Prostate gland (tissue), 2 donors: ENCODE measurements at regions not wholly inside any gene's neighbourhood (a gene's known extent, or its start where the extent isn't known, plus 50 kb on each side); places are given as distances from the start of the nearest gene placed in this dataset.

Experiments used
- DNase-seq: peaks from one replicate; pipeline ENCODE4 v3.0.0-alpha.2; 2019; ENCODE audit warnings: low spot score
- H3K27ac ChIP-seq, 2 donors: fragments of 200-600 bp; sonication (generic); 2 replicates each; pipeline ENCODE4 v1.5.1; 2017 to 2019
- H3K27me3 ChIP-seq: fragments of 200-600 bp; sonication (generic); replicated peaks from 2 replicates; pipeline ENCODE4 v1.5.1; 2019; ENCODE audit not compliant: insufficient read depth
- H3K36me3 ChIP-seq, 2 donors: fragments of 200-600 bp; sonication (generic); 1 replicate in 1 of 2; 2 replicates in 1 of 2; pipeline versions ENCODE4 v1.5.1 to v1.8.1; 2017 to 2019
- H3K4me1 ChIP-seq: fragments of 200-600 bp; sonication (generic); replicated peaks from 2 replicates; pipeline ENCODE4 v1.5.1; 2019
- H3K4me3 ChIP-seq, 2 donors: fragments of 200-600 bp; sonication (generic); 2 replicates each; pipeline ENCODE4 v1.5.1; 2017 to 2019
- H3K9me3 ChIP-seq: fragments of 200-600 bp; sonication (generic); 2 replicates; pipeline ENCODE4 v1.5.1; 2017
- CTCF ChIP-seq, 4 experiments: fragments of 200-600 bp in 2 of 4; fragments of 450-650 bp in 2 of 4; sonication (generic) in 2 of 4; IDR thresholded peaks; 1 replicate in 3 of 4; 2 replicates in 1 of 4; pipeline ENCODE4 v1.5.1; 2016 to 2019; ENCODE audit warnings: antibody characterized with exemption in 4 of 4, mild to moderate bottlenecking in 2 of 4, moderate library complexity in 2 of 4
- POLR2A ChIP-seq: fragments of 450-650 bp; IDR thresholded peaks from one replicate; pipeline ENCODE4 v1.6.1; 2016; ENCODE audit warnings: antibody characterized with exemption, mild to moderate bottlenecking
- POLR2AphosphoS5 ChIP-seq: sonication (generic); formaldehyde crosslinking; IDR thresholded peaks from one replicate; pipeline ENCODE4 v1.6.1; 2017; ENCODE audit warnings: antibody characterized with exemption
- WGBS: methylation state at CpG from one replicate; pipeline ENCODE4 v1.1.5; 2018; 5-methylcytosine and 5-hydroxymethylcytosine counted together
- intact Hi-C: fragments of 100-400 bp; cut with DNase I; formaldehyde crosslinking; loops from one replicate; pipeline ENCODE4 v1.14.2; 2022

DNA sequence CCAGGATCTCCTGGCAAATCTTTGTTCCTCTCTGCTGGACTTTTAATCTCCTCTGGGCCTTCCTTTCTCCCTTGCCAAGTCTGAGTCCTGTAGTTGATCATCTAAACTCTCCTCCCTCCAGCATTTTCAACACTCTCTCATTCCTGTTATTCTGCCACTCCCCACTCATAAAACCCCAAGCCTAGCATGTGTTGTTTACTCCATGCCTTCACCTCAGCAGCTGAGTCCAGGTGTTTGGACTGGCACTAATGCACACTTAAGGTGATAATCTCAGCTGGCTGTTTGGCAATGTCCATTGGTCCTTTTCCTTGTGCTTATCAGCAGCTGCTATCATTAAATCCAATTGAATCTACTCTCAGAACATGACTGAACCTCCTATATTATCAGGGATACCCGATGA, 876.8 kb upstream of the TENM4 start:
- TF ChIP-seq POLR2A: no peak
- TF ChIP-seq CTCF (IDR thresholded peaks at IDR 0.05): no peak
- TF ChIP-seq POLR2AphosphoS5: no peak
- no peak overlapping the region for H3K4me3 ChIP-seq
- intact Hi-C loops: no loop called here
- no peaks in the 10 kb centered on the region for H3K4me1 ChIP-seq
- no peaks in the 10 kb centered on the region for H3K9me3 ChIP-seq
- no peaks in the 10 kb centered on the region for H3K36me3 ChIP-seq
- DNase-seq: no peak
- 89% methylated on average over 1 of the region's 1 CpG for WGBS
- no peaks in the 10 kb centered on the region for H3K27me3 ChIP-seq
- no peak overlapping the region for H3K27ac ChIP-seq

- no peaks in the 10 kb centered on the region for H3K27me3 ChIP-seq
- DNase-seq: no peak
- no peaks in the 10 kb centered on the region for H3K36me3 ChIP-seq
- H3K27ac ChIP-seq: no peak overlapping the region
- intact Hi-C loops: no loop called here
- H3K9me3 ChIP-seq: no peaks in the 10 kb centered on the region
- no peak overlapping the region for H3K4me3 ChIP-seq
- WGBS: 26% methylated on average over 2 of the region's 2 CpGs
- no peak for TF ChIP-seq CTCF (IDR thresholded peaks at IDR 0.05)
- no peak for TF ChIP-seq POLR2AphosphoS5
- TF ChIP-seq POLR2A: no peak
- H3K4me1 ChIP-seq: no peaks in the 10 kb centered on the region
These were observed 874.4 kb upstream of the TENM4 start for GRCh38 chr11:80315200-80315599.

GRCh38 chr11:80309301-80309700, 868.5 kb upstream of the TENM4 start:
- H3K36me3 ChIP-seq: no peaks in the 10 kb centered on the region
- H3K27me3 ChIP-seq: no peaks in the 10 kb centered on the region
- no peak for DNase-seq
- intact Hi-C loops: no loop called here
- H3K27ac ChIP-seq: no peak overlapping the region
- TF ChIP-seq CTCF (IDR thresholded peaks at IDR 0.05) (no peak), POLR2AphosphoS5 (no peak), POLR2A (no peak)
- no peaks in the 10 kb centered on the region for H3K9me3 ChIP-seq
- no peaks in the 10 kb centered on the region for H3K4me1 ChIP-seq
- no peak overlapping the region for H3K4me3 ChIP-seq

DNA sequence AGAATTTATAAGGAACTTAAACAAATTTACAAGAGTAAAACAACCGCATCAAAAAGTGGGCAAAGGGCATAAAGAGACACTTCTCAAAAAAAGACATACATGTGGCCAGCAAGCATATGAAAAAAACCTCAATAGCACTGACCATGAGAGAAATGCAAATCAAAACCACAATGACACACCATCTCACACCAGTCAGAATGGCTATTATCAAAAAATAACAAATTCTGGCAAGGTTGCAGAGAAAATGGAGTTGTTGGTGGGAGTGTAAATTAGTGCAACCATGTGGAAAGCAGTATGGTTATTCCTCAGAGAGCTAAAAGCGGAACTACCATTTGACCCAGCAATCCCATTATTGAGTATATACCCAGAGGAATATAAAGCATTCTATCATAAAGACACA, 866.8 kb upstream of the TENM4 start:
- no peak for DNase-seq
- H3K27me3 ChIP-seq: no peaks in the 10 kb centered on the region
- TF ChIP-seq POLR2A (no peak), CTCF (IDR thresholded peaks at IDR 0.05) (no peak)
- no peak overlapping the region for H3K27ac ChIP-seq
- no peaks in the 10 kb centered on the region for H3K36me3 ChIP-seq
- intact Hi-C loops: no loop called here
- H3K4me1 ChIP-seq: no peaks in the 10 kb centered on the region
- H3K9me3 ChIP-seq: no peaks in the 10 kb centered on the region
- H3K4me3 ChIP-seq: no peak overlapping the region
- whole genome bisulfite sequencing: 87% methylated on average over 2 of the region's 2 CpGs

DNA sequence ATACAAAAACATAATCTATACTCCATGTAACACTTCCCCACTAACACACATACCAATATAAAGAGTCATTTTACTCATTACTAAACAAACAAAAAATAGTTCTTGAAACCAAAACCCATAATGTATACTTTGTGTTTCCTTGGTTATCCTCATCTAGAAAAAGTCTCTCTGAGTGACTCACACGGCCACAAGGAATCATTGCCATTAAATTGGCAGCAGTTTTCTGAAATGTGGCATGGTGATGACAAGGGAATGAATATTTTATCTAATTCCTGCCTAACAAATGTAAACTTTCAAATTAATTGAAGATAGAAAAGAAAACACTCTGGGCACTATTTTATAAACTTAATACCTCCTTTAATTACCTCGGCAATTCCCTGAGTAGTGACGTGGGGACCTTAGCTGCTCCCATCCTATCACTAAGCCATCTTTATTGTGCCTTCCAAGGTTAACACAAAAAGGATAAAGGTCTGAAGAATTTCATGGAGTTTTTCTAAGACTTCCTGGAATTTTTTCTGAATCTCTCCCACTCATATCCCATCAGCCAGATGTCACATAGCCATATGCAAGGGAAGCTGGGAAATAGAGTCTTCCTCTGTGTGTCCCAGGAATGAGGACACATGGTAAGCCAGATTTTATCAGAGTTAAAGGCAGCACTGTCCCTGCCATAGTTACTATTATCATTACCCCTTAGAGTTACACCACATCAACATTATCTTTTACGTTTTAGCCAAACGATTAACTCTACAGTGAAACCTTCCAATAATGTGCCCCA, 857.2 kb upstream of the TENM4 start:
- Histone ChIP-seq H3K27ac (no peak overlapping the region), H3K36me3 (no peaks in the 10 kb centered on the region), H3K4me3 (no peak overlapping the region), H3K9me3 (no peaks in the 10 kb centered on the region), H3K4me1 (no peaks in the 10 kb centered on the region), H3K27me3 (no peaks in the 10 kb centered on the region)
- DNase-seq: no peak
- intact Hi-C loops: no loop called here
- TF ChIP-seq POLR2AphosphoS5 (no peak), POLR2A (no peak), CTCF (IDR thresholded peaks at IDR 0.05) (no peak)
- WGBS: 44% methylated on average over 5 of the region's 5 CpGs
